Large intestine (tissue), 3 donors: ENCODE measurements at regions not wholly inside any gene's neighbourhood (a gene's known extent, or its start where the extent isn't known, plus 50 kb on each side); places are given as distances from the start of the nearest gene placed in this dataset.

Experiments
- DNase-seq, 2 donors: peaks; one replicate each; pipeline versions ENCODE4 v3.0.0 to v3.0.0-alpha.2; 2013
- H3K27ac ChIP-seq: one replicate; pipeline ENCODE4 v1.5.1; 2013; ENCODE audit warnings: low read length
- H3K27me3 ChIP-seq: 2 replicates; pipeline ENCODE4 v1.6.1; 2013; ENCODE audit warnings: low read length; ENCODE audit not compliant: control insufficient read depth, insufficient read depth
- H3K36me3 ChIP-seq: 2 replicates; pipeline ENCODE4 v1.6.1; 2013; ENCODE audit warnings: low read length; ENCODE audit not compliant: control insufficient read depth, insufficient read depth
- H3K4me1 ChIP-seq: one replicate; pipeline ENCODE4 v1.6.1; 2013; ENCODE audit warnings: low read length; ENCODE audit not compliant: control insufficient read depth, insufficient read depth
- H3K4me3 ChIP-seq: one replicate; pipeline ENCODE4 v1.5.1; 2013; ENCODE audit warnings: low read length
- H3K9me3 ChIP-seq: one replicate; pipeline ENCODE4 v1.6.1; 2013; ENCODE audit warnings: mild to moderate bottlenecking, low read depth, low read length, moderate library complexity; ENCODE audit not compliant: control insufficient read depth
- WGBS: methylation state at CpG from one replicate; pipeline ENCODE4 v1.1.5; 2013; ENCODE audit warnings: low lambda C conversion rate; ENCODE audit not compliant: insufficient coverage; 5-methylcytosine and 5-hydroxymethylcytosine counted together

DNA sequence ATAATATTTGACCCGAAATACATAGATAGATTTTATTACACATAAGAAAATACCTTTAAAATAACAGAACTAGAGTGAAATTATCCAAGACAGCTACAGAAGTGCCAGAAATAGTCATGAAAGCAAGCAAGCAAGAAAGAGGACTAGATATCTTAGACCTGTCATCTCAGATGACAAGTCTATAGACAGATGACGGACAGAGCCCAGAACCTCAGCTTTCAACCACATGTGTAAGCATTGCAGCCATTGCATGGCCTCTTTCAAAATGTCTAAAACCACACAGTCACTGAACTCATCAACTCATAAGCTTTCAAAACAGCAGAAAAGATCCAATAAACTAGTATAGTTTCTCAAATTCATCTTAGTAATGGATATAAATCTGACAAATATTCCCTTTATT, 59.8 kb upstream of the FHIT start:
- no peak overlapping the region for H3K27ac ChIP-seq
- 100% methylated on average over 1 of the region's 2 CpGs for WGBS
- H3K27me3 ChIP-seq: peaks cover 5% of the 10 kb centered on the region
- no peaks in the 10 kb centered on the region for H3K36me3 ChIP-seq
- no peaks in the 10 kb centered on the region for H3K9me3 ChIP-seq
- no peak overlapping the region for H3K4me3 ChIP-seq
- H3K4me1 ChIP-seq: no peaks in the 10 kb centered on the region
- DNase-seq: no peak

DNA sequence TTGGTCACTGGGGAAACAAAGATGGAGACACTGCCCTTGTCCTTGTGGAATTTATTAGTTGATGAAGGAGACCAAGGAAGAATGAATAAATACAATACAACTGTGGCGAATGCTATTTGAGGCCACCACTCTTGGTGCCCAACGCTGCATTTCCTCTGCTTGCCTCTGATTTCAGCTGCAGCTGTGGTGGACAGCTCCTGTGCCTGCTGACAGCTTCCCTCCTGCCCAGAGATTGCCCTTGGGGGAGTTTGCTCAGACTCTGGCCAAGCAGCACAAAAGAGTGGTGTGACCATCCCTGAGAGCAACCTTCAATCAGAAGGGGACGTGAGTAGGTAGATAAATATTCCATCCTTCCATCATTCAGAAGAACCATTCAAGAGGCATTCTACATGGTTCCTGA, 64.6 kb upstream of the FHIT start:
- DNase-seq: peak in 1 of 2 donors; percentile 13
- WGBS: no CpG with 5 or more reads among the region's 3 CpGs

DNA sequence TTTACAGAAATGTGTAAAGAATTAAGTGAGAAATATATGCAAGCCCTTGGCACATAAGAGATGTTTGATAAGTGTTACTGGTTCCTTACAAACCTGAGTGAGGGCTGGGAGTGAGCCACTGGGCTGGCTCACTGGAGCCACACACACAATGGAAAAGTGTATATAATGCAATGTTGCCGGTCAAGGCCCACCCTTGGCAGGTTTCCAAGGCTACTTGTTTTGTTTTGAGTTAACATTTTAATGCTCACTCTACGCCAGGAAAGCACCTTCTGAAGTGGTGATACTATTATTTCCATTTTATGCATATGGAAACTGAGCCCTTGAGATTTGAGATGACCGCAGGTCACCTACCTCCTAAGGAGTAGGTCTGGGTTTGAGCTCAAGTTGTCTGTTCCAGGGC, 71.8 kb upstream of the FHIT start:
- H3K4me1 ChIP-seq: no peaks in the 10 kb centered on the region
- no CpG with 5 or more reads among the region's 3 CpGs for WGBS
- H3K27me3 ChIP-seq: peaks cover 2% of the 10 kb centered on the region
- no peaks in the 10 kb centered on the region for H3K36me3 ChIP-seq
- H3K4me3 ChIP-seq: no peak overlapping the region
- no peak overlapping the region for H3K27ac ChIP-seq
- DNase-seq: no peak
- H3K9me3 ChIP-seq: no peaks in the 10 kb centered on the region

More for the DNA sequence above, 64.6 kb upstream of the FHIT start:
- H3K4me1 ChIP-seq: no peaks in the 10 kb centered on the region
- H3K27ac ChIP-seq: no peak overlapping the region
- H3K9me3 ChIP-seq: no peaks in the 10 kb centered on the region
- no peak overlapping the region for H3K4me3 ChIP-seq
- peaks cover 5% of the 10 kb centered on the region for H3K27me3 ChIP-seq
- H3K36me3 ChIP-seq: no peaks in the 10 kb centered on the region

DNA sequence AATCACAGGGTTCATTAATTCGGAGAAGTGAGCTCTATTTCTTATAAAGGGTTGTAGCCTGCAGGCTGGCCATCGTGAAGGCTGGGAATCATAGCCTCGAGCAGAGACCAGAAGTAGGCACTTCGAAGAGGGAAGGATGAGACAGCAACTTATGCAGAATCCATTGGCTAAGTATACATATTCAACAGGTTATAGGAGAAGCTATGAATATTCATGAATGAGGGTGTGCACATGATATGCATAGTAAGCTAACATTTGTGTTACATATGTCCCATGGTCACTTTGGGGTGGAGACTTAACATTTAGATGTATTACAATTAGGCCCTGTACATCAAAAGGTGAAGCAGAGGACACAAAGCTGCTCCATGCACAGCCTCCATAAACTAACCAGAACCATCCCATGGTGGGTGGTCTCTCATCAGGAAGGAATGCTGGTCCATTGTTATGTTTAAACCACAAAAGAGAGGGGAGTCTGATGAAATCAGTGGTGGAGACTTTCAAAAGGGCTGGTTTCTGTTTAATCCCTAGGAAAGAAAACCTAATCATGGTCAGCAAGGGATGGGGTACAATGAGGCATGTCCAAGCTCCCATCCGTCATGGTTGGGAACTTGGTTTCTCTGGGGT, 80.8 kb upstream of the FHIT start:
- Histone ChIP-seq H3K4me3 (no peak overlapping the region), H3K27ac (no peak overlapping the region), H3K9me3 (no peaks in the 10 kb centered on the region), H3K27me3 (no peaks in the 10 kb centered on the region), H3K36me3 (no peaks in the 10 kb centered on the region), H3K4me1 (no peaks in the 10 kb centered on the region)
- WGBS: no CpG with 5 or more reads among the region's 5 CpGs
- DNase-seq: no peak

DNA sequence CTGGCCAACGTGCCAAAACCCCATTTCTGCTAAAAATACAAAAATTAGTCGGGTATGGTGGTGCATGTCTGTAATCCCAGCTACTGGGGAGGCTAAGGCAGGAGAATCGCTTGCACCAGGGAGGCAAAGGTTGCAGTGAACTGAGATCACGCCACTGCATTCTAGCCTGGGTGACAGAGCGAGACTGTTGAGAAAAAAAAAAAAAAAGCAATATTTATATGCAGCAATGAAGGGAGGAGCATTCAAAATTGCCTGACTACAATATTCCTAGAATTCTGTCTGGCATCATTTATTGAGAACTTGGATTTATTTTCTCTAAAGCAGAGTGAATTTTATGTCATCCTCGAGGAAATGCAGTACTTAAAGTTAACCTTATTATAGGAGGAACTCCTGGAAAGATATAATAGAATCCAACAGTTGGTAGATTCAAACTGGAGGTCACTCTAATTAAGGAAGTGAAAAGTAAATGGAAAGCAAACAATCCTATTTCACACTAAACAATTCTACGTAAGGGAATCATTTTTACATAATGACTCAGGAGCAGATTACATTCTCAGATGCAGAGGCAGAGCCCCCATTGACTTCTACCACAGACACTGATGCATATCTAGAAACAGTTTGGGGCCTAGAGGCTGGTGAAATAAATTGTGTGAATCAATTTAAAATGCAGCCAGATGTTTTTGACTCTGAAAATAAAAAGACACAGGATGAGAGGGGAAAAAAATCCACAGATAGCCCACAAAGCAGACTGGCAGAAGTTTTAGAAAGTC, 82.1 kb upstream of the FHIT start:
- H3K4me3 ChIP-seq: no peak overlapping the region
- no peak overlapping the region for H3K27ac ChIP-seq
- no peaks in the 10 kb centered on the region for H3K27me3 ChIP-seq
- no peaks in the 10 kb centered on the region for H3K4me1 ChIP-seq
- H3K36me3 ChIP-seq: no peaks in the 10 kb centered on the region
- WGBS: 100% methylated on average over 1 of the region's 7 CpGs
- no peak for DNase-seq
- no peaks in the 10 kb centered on the region for H3K9me3 ChIP-seq

DNA sequence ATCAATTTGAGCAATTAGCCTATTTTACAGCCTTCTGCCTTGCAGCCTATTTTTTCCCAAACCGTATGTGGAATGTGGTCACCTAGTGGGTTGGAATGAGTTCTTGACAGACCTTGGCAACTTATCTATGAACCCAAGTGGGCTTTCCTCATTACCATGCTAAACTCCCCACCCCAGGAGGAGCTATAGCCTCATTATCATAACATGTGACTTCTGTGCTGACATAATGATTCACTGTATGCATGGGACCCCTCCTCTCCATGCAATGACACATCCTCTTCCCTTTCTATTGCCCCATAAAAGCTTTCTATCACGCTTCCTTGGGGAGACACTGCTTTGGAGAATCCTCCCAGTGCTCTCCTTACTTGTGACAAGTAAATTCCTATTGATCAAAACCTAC, 83.5 kb upstream of the FHIT start:
- DNase-seq: no peak
- no CpG with 5 or more reads among the region's 2 CpGs for WGBS
- Histone ChIP-seq H3K4me3 (no peak overlapping the region), H3K27me3 (no peaks in the 10 kb centered on the region), H3K9me3 (no peaks in the 10 kb centered on the region), H3K4me1 (no peaks in the 10 kb centered on the region), H3K36me3 (no peaks in the 10 kb centered on the region), H3K27ac (no peak overlapping the region)

DNA sequence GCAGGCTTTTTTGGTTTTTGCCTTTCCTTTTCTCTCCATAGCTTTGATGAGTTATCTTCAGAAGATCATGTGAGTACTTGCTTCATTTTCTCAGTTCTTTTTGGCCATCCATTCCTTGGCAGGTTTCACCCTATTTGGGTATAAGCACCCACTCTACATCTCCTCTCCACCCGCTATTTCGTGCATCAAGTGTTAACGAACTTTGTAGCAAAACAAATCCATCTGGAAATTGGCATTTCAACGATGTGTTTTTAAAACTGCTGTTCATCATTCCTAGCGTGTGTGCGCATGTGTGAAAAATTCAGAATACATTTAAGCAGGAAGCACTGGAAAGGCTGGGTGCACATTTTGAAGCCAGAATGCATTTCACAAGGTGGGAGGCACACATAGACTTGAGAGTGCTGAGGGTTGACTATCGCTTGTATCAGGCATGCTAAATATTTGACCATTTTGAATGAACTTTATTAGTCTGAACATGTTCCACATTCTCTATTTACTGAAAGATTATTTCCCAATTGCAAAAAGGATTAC, 89.7 kb upstream of the FHIT start:
- no peaks in the 10 kb centered on the region for H3K36me3 ChIP-seq
- H3K27me3 ChIP-seq: no peaks in the 10 kb centered on the region
- H3K4me3 ChIP-seq: no peak overlapping the region
- no peak overlapping the region for H3K27ac ChIP-seq
- no peaks in the 10 kb centered on the region for H3K4me1 ChIP-seq
- WGBS: 64% methylated on average over 3 of the region's 7 CpGs
- DNase-seq: no peak
- no peaks in the 10 kb centered on the region for H3K9me3 ChIP-seq

DNA sequence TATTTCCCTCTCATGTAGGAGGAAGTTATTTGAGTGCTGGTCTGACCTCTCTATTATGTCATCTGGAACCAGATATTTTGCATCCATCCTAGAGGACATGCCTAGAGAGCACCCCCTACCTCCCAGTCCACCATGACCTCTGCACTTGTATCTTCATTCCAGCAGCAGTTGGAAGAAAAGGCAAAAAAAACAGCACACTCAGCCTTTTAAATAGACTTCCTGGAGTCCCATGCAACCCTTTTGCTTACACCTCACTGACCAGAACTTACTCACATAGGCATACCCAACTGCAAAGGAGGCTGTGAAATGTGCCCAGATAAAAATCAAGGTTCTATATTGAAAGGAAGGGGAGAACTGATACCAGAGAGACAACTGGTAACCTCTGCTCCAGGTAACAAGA, 92.3 kb upstream of the FHIT start:
- Histone ChIP-seq H3K36me3 (no peaks in the 10 kb centered on the region), H3K9me3 (no peaks in the 10 kb centered on the region), H3K27me3 (no peaks in the 10 kb centered on the region), H3K27ac (no peak overlapping the region), H3K4me1 (no peaks in the 10 kb centered on the region), H3K4me3 (no peak overlapping the region)
- no peak for DNase-seq

DNA sequence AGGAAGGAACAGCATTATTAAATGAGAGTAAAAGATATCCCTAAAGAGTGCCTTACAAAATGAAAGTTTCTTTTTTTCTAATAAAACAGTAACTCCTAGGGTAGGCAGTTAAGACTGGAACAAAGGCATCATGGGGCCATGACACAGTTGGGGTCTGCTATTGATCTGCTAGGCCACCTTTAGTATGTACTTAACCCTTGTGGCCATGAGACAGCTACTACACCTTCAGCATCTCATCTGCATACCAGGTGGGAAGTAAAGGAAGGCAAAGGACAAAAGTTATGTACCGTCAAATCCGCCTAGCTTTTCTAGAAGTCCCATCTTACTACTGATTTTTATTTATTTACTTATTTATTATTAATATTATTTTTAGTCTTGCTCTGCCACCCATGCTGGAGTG, 93.8 kb upstream of the FHIT start:
- no peaks in the 10 kb centered on the region for H3K27me3 ChIP-seq
- H3K4me1 ChIP-seq: no peaks in the 10 kb centered on the region
- no peak for DNase-seq
- 100% methylated on average over 2 of the region's 2 CpGs for WGBS
- no peaks in the 10 kb centered on the region for H3K9me3 ChIP-seq
- no peak overlapping the region for H3K4me3 ChIP-seq
- no peak overlapping the region for H3K27ac ChIP-seq
- no peaks in the 10 kb centered on the region for H3K36me3 ChIP-seq

DNA sequence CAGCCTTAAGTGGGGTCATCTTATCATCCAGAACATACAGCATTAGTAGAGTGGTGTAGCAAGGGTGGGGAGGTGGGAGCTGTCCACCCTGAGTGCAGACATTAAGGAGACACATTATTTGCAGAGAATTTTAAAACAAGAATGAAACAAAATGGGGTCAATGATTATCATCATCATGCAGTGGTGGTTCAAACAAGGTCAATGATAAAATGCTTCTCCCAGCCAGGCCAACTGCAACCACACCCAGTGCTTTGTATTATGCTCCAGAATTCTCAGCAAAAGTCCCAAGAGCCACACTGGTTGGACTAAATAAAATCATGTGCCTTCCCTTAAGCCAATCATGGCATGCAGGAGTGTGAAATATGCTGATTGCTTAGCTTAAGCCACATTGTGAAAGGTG, 96.7 kb upstream of the FHIT start:
- Histone ChIP-seq H3K27me3 (no peaks in the 10 kb centered on the region), H3K36me3 (no peaks in the 10 kb centered on the region), H3K27ac (no peak overlapping the region), H3K9me3 (no peaks in the 10 kb centered on the region), H3K4me1 (no peaks in the 10 kb centered on the region), H3K4me3 (no peak overlapping the region)
- no peak for DNase-seq

DNA sequence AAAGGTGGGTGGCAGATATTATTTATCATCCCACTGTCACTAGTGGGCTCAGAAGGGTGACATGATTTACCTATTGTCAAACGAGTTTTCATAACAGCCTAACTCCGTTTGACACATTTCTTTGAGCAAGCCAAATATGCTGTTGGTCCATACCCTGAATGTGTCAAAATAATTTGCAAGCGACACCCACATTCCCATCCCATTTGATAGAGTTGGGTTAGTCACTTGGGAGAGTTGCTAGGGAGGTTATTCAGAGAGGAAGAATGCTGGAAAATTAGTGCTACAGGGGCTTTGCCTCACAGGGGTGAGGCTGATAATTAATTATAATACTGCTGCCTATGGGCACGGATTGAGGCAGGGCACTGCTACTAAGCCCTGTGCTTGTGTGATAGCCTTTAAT, 98.5 kb upstream of the FHIT start:
- Histone ChIP-seq H3K4me3 (no peak overlapping the region), H3K4me1 (no peaks in the 10 kb centered on the region), H3K27me3 (no peaks in the 10 kb centered on the region), H3K27ac (no peak overlapping the region), H3K9me3 (no peaks in the 10 kb centered on the region), H3K36me3 (no peaks in the 10 kb centered on the region)
- WGBS: 53% methylated on average over 2 of the region's 4 CpGs
- DNase-seq: no peak
